HG02885 (cell line): ENCODE measurements at regions not wholly inside any gene's neighbourhood (a gene's known extent, or its start where the extent isn't known, plus 50 kb on each side); places are given as distances from the start of the nearest gene placed in this dataset.

ENCODE experiments used
- ATAC-seq: cut with Tn5 transposase; IDR thresholded peaks from one replicate; pipeline ENCODE4 v1.9.1; 2021; ENCODE audit warnings: mild to moderate bottlenecking; ENCODE audit not compliant: unreplicated experiment, poor library complexity

GRCh38 chr1:96028071-96028470, 693.5 kb upstream of the PTBP2 start:
- no peak for ATAC-seq

GRCh38 chr1:96030312-96030711, 691.3 kb upstream of the PTBP2 start:
- no peak for ATAC-seq

GRCh38 chr1:96034006-96034405, 687.6 kb upstream of the PTBP2 start:
- ATAC-seq, result no peak

GRCh38 chr1:96036763-96037162, 684.8 kb upstream of the PTBP2 start:
- ATAC-seq, result no peak

- ATAC-seq, result no peak
These were observed 682.9 kb upstream of the PTBP2 start for GRCh38 chr1:96038636-96039035.

- no peak for ATAC-seq
These were observed 681.7 kb upstream of the PTBP2 start for GRCh38 chr1:96039910-96040309.

- no peak for ATAC-seq
These were observed 680.1 kb upstream of the PTBP2 start for GRCh38 chr1:96041470-96041869.

GRCh38 chr1:96048572-96049212, 672.9 kb upstream of the PTBP2 start:
- no peak for ATAC-seq

- no peak for ATAC-seq
These were observed 671.7 kb upstream of the PTBP2 start for GRCh38 chr1:96049759-96050409.

- no peak for ATAC-seq
These were observed 662.3 kb upstream of the PTBP2 start for GRCh38 chr1:96059276-96059675.

GRCh38 chr1:96059736-96060135, 661.8 kb upstream of the PTBP2 start:
- ATAC-seq, result no peak

- ATAC-seq, result no peak
These were observed 661.0 kb upstream of the PTBP2 start for GRCh38 chr1:96060621-96061020.

- ATAC-seq, result no peak
These were observed 649.6 kb upstream of the PTBP2 start for GRCh38 chr1:96072021-96072420.

- ATAC-seq, result no peak
These were observed 648.5 kb upstream of the PTBP2 start for GRCh38 chr1:96073100-96073499.

- ATAC-seq, result no peak
These were observed 647.2 kb upstream of the PTBP2 start for GRCh38 chr1:96074422-96074821.

GRCh38 chr1:96074876-96075577, 646.6 kb upstream of the PTBP2 start:
- no peak for ATAC-seq

- ATAC-seq, result no peak
These were observed 645.7 kb upstream of the PTBP2 start for GRCh38 chr1:96075704-96076455.

GRCh38 chr1:96076589-96076988, 645.0 kb upstream of the PTBP2 start:
- no peak for ATAC-seq

- ATAC-seq, result no peak
These were observed 642.0 kb upstream of the PTBP2 start for GRCh38 chr1:96079581-96079980.

- no peak for ATAC-seq
These were observed 640.7 kb upstream of the PTBP2 start for GRCh38 chr1:96080925-96081324.

GRCh38 chr1:96087719-96088118, 633.9 kb upstream of the PTBP2 start:
- no peak for ATAC-seq
